Stomach (tissue), 8 donors: ENCODE measurements at regions not wholly inside any gene's neighbourhood (a gene's known extent, or its start where the extent isn't known, plus 50 kb on each side); places are given as distances from the start of the nearest gene placed in this dataset.
A peak's percentile ranks its signal among the peaks of the same experiment; 100 is the strongest.

Source experiments
- DNase-seq, 2 donors: peaks; one replicate each; pipeline versions ENCODE4 v3.0.0 to v3.0.0-alpha.2; 2013 to 2019
- H3K27ac ChIP-seq, 5 donors: fragments of 200-600 bp in 4 of 5; sonication (generic) in 4 of 5; one replicate each; pipeline ENCODE4 v1.5.1; 2013 to 2019; ENCODE audit warnings: mild to moderate bottlenecking in 1 of 5, moderate library complexity in 1 of 5
- H3K27me3 ChIP-seq, 3 donors: fragments of 200-600 bp; sonication (generic); one replicate each; pipeline ENCODE4 v1.5.1; 2017 to 2019; ENCODE audit warnings: mixed run types in 1 of 3
- H3K36me3 ChIP-seq, 4 donors: fragments of 200-600 bp; sonication (generic); 1 replicate in 3 of 4; 2 replicates in 1 of 4; pipeline ENCODE4 v1.5.1; 2016 to 2019
- H3K4me1 ChIP-seq, 4 donors: fragments of 200-600 bp; sonication (generic); one replicate each; pipeline ENCODE4 v1.5.1; 2016 to 2019
- H3K4me3 ChIP-seq, 4 donors: fragments of 200-600 bp; sonication (generic) in 3 of 4; one replicate each; pipeline ENCODE4 v1.5.1; 2016 to 2019; ENCODE audit warnings: mild to moderate bottlenecking in 1 of 4
- H3K9me3 ChIP-seq, 4 donors: fragments of 200-600 bp; sonication (generic); one replicate each; pipeline ENCODE4 v1.5.1; 2016 to 2019
- EP300 ChIP-seq: sonication (generic); formaldehyde crosslinking; IDR thresholded peaks from one replicate; pipeline ENCODE4 v1.6.1; 2017; ENCODE audit warnings: antibody characterized with exemption
- POLR2A ChIP-seq, 4 donors: fragments of 450-650 bp; IDR thresholded peaks; one replicate each; pipeline ENCODE4 v1.6.1; 2016; ENCODE audit warnings: antibody characterized with exemption in 4 of 4, control low read depth in 2 of 4, mild to moderate bottlenecking in 1 of 4, moderate library complexity in 1 of 4
- POLR2AphosphoS5 ChIP-seq, 3 donors: sonication (generic); formaldehyde crosslinking; IDR thresholded peaks; one replicate each; pipeline ENCODE4 v1.6.1; 2016; ENCODE audit warnings: antibody characterized with exemption in 3 of 3
- WGBS, 5 donors: extraction: QIAGEN DNeasy Blood & Tissue Kit in 3 of 5; methylation state at CpG; one replicate each; pipeline versions ENCODE4 v1.1.5 to v1.1.7; 2013 to 2018; 5-methylcytosine and 5-hydroxymethylcytosine counted together
- intact Hi-C: fragments of 100-400 bp; cut with DNase I; formaldehyde crosslinking; loops from one replicate; pipeline ENCODE4 v1.15.1; 2023; ENCODE audit warnings: low total_unique reads
- TF ChIP-seq, protein P1 (sequence below), 7 experiments: fragments of 450-650 bp in 4 of 7; fragments of 200-600 bp in 3 of 7; sonication (generic) in 3 of 7; IDR thresholded peaks; one replicate each; pipeline ENCODE4 v1.5.1; 2016 to 2019; ENCODE audit warnings: antibody characterized with exemption in 7 of 7, control low read depth in 2 of 7, mild to moderate bottlenecking in 1 of 7
- donor health status: healthy with polysubstance abuse.
- donor health status: Bipolar disorder and iron deficiency.
- donor health status: healthy.

DNA sequence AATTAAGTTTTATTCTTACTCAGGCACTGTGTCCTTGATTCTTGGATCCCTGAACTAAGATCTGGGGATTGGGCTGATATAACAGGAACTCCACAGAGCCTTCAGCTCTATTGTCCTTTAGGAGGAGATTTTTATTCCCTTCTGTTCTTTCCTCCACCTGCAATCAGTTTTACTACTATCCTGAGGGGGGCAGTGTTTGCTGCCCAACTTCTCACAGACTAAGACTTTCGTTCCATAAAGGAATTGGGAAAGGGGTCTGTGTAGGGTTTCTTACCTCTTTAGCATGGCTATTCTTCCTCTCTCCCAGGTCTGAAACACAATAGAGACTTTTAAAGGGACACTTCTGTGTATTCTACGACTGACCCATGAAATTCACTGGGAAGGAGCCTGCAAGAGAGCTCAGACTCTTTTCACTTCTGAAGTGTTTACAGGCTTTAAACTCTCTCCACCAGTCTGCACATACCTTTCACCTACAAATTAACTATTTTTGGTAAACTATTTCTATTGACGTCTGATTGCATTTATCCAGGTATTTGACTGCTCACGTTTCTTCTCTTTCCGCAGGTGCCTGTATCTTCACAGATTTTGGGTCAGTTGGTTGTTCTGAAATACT, 103.3 kb upstream of the DEPDC1 start:
- Histone ChIP-seq H3K4me3 (peak overlapping the region in 3 of 4 donors; percentile 7 to 21 (median 8)), H3K27me3 (no peaks in the 10 kb centered on the region), H3K27ac (no peak overlapping the region), H3K4me1 (peaks cover 0 to 12% (median 0%) of the 10 kb centered on the region in 4 donors), H3K9me3 (no peaks in the 10 kb centered on the region), H3K36me3 (no peaks in the 10 kb centered on the region)
- 31 to 57% (median 53%) methylated on average over 5 of the region's 5 CpGs for WGBS, 5 donors
- intact Hi-C loops, result no loop called here
- TF ChIP-seq EP300, result no peak
- no peak for TF ChIP-seq POLR2AphosphoS5 (IDR thresholded peaks at IDR 0.05)
- TF ChIP-seq, protein P1, sequence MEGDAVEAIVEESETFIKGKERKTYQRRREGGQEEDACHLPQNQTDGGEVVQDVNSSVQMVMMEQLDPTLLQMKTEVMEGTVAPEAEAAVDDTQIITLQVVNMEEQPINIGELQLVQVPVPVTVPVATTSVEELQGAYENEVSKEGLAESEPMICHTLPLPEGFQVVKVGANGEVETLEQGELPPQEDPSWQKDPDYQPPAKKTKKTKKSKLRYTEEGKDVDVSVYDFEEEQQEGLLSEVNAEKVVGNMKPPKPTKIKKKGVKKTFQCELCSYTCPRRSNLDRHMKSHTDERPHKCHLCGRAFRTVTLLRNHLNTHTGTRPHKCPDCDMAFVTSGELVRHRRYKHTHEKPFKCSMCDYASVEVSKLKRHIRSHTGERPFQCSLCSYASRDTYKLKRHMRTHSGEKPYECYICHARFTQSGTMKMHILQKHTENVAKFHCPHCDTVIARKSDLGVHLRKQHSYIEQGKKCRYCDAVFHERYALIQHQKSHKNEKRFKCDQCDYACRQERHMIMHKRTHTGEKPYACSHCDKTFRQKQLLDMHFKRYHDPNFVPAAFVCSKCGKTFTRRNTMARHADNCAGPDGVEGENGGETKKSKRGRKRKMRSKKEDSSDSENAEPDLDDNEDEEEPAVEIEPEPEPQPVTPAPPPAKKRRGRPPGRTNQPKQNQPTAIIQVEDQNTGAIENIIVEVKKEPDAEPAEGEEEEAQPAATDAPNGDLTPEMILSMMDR (IDR thresholded peaks at IDR 0.05), result peak in 5 of 7 experiments; percentile 23 to 61 (median 43)
- no peak for TF ChIP-seq POLR2A (IDR thresholded peaks at IDR 0.05)
- DNase-seq, result peak in 1 of 2 donors; percentile 38

DNA sequence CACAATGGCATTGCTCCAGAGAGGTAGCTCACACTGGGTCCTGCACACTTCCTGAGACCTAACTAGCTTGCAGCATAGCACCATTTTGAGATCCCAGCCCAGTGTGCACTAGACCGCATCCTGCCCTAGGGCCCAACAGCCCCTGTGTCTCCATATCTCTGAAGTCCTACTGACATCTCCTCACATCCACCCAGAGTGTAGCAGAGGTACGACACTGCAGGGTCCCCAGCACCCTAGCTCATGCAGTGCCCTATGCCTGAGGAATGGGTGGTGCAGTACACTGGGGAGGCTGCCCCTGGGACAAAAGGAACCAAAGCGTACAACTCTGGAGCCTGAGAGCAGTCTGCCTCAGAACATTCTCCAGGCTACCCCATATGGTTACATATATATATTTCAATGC, 111.4 kb upstream of the DEPDC1 start:
- intact Hi-C loops, result no loop called here
- Histone ChIP-seq H3K4me3 (no peak overlapping the region), H3K4me1 (no peaks in the 10 kb centered on the region), H3K27me3 (no peaks in the 10 kb centered on the region), H3K36me3 (no peaks in the 10 kb centered on the region), H3K9me3 (peaks cover 0 to 13% (median 9%) of the 10 kb centered on the region in 4 donors), H3K27ac (no peak overlapping the region)
- no peak for DNase-seq
- TF ChIP-seq POLR2AphosphoS5 (IDR thresholded peaks at IDR 0.05), result no peak
- TF ChIP-seq EP300, result no peak
- no peak for TF ChIP-seq POLR2A (IDR thresholded peaks at IDR 0.05)
- TF ChIP-seq, protein P1 (IDR thresholded peaks at IDR 0.05), result no peak
- WGBS, 5 donors, result 92 to 96% (median 94%) methylated on average over 2 to 3 of the region's 3 CpGs

DNA sequence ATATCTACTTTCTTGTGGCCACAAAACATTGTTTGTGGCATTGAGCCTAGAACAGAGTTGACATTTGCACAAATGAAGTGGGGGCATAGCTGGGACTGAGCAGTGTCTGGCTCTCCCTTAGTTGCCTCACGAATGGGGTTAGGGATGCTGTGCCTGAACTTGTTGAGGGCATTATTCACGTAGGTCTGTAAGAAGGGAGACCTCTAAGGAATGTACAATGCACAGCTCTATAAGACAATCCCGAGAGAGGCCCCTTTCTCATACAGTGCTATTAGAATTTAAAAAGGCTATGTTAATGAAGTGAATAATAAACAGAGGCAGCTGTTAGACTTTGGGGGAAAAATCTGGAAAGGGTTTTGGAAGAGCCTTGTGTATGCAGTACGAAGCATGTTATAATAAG, 118.4 kb upstream of the DEPDC1 start:
- TF ChIP-seq, protein P1 (IDR thresholded peaks at IDR 0.05), result no peak
- TF ChIP-seq POLR2A (IDR thresholded peaks at IDR 0.05) (no peak), POLR2AphosphoS5 (IDR thresholded peaks at IDR 0.05) (no peak), EP300 (no peak)
- Histone ChIP-seq H3K9me3 (peaks cover 0 to 19% (median 13%) of the 10 kb centered on the region in 4 donors), H3K27me3 (no peaks in the 10 kb centered on the region), H3K4me1 (no peaks in the 10 kb centered on the region), H3K36me3 (no peaks in the 10 kb centered on the region), H3K27ac (no peak overlapping the region), H3K4me3 (no peak overlapping the region)
- intact Hi-C loops, result no loop called here
- DNase-seq, result no peak
- WGBS, 5 donors, result 66 to 78% (median 75%) methylated on average over 4 of the region's 4 CpGs

DNA sequence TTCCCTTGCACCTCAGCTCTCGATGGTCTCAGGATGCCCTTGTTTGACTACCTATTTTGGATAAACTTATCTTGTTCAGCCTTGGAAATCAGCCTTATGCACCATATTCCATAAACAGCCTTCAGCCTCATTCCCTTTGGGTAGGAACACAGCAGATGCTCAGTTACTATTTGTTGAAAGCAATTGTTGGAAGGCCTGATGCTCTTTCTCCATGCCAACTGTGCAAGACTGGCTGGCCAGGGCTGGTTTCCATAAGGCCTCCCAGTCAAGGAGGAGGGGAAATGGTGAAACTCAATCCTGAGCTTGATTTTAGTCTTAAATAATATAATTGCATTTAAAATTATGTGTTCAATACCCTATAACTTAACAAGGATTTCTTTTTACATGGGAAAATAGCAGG, 121.1 kb upstream of the DEPDC1 start:
- TF ChIP-seq, protein P1 (IDR thresholded peaks at IDR 0.05), result no peak
- no peak for TF ChIP-seq POLR2A (IDR thresholded peaks at IDR 0.05)
- TF ChIP-seq POLR2AphosphoS5 (IDR thresholded peaks at IDR 0.05), result no peak
- TF ChIP-seq EP300, result no peak
- intact Hi-C loops, result no loop called here
- no peaks in the 10 kb centered on the region for H3K36me3 ChIP-seq
- H3K4me1 ChIP-seq, result no peaks in the 10 kb centered on the region
- H3K4me3 ChIP-seq, result no peak overlapping the region
- H3K27ac ChIP-seq, result no peak overlapping the region
- no peak for DNase-seq
- H3K9me3 ChIP-seq, result peaks cover 0 to 20% (median 10%) of the 10 kb centered on the region in 4 donors
- no peaks in the 10 kb centered on the region for H3K27me3 ChIP-seq
- WGBS, 5 donors, result 64 to 77% (median 67%) methylated on average over 1 of the region's 1 CpG
